GM12878 (cell line): ENCODE measurements at regions not wholly inside any gene's neighbourhood (a gene's known extent, or its start where the extent isn't known, plus 50 kb on each side); places are given as distances from the start of the nearest gene placed in this dataset.

ENCODE experiments used
- ATAC-seq: fragments of 200-7000 bp; cut with Tn5 transposase; 3 replicates; pipeline ENCODE4 v1.9.1; 2020; ENCODE audit warnings: mild to moderate bottlenecking, moderate library complexity
- BruUV-seq: library from RNA; stranded (reverse); fragments of 400-500 nt; replicated peaks from 2 replicates; lab custom pipeline; 2021; lab: Mats Ljungman, UMichigan
- CTCF ChIA-PET: fragments of 300-600 bp; sonication (Branson Sonifier 250); formaldehyde crosslinking; extraction: SDS; loops from one replicate; lab custom pipeline; 2021; ENCODE audit warnings: inconsistent platforms; lab: Yijun Ruan, JAX
- POLR2A ChIA-PET: fragments of 350-600 bp; formaldehyde crosslinking; extraction: SDS; loops from one replicate; lab custom pipeline; 2021; ENCODE audit warnings: inconsistent platforms; lab: Charles Lee
- RAD21 ChIA-PET: fragments of 300-600 bp; sonication (Branson Sonifier 250); formaldehyde crosslinking; loops from one replicate; lab custom pipeline; 2023; ENCODE audit warnings: antibody characterized with exemption; ENCODE audit not compliant: unreplicated experiment; lab: Charles Lee
- SMC1A ChIA-PET: fragments of 300-600 bp; sonication (Branson Sonifier 250); formaldehyde crosslinking; loops from one replicate; lab custom pipeline; 2023; ENCODE audit not compliant: unreplicated experiment, uncharacterized antibody; lab: Charles Lee
- DNase-seq: peaks from one replicate; pipeline ENCODE4 v3.0.0-alpha.2; 2011; ENCODE audit warnings: low read depth, low spot score
- FAIRE-seq: peaks from 3 replicates; lab custom pipeline; 2011; peaks lifted over from hg19 to GRCh38; lab: Jason Lieb, UNC
- H2AFZ ChIP-seq: 2 replicates; pipeline ENCODE4 v1.6.0; 2011; ENCODE audit warnings: low read depth, low read length, control low read depth; ENCODE audit not compliant: control insufficient read depth
- H3K27ac ChIP-seq: 2 replicates; pipeline ENCODE4 v1.5.1; 2011; ENCODE audit warnings: control low read depth; ENCODE audit not compliant: control insufficient read depth, insufficient read depth
- H3K27me3 ChIP-seq, 2 experiments: replicated peaks in 1 of 2; 2 replicates each; pipeline versions ENCODE4 v1.6.0 to v1.6.1; 2011; ENCODE audit warnings: low read length in 1 of 2; ENCODE audit not compliant: control insufficient read depth in 2 of 2, insufficient read depth in 2 of 2
- H3K36me3 ChIP-seq, 2 experiments: 2 replicates each; pipeline ENCODE4 v1.5.1; 2011; ENCODE audit warnings: low read length in 1 of 2; ENCODE audit not compliant: control insufficient read depth in 2 of 2, insufficient read depth in 2 of 2
- H3K4me1 ChIP-seq: 2 replicates; pipeline ENCODE4 v1.6.1; 2011; ENCODE audit warnings: mild to moderate bottlenecking, low read length, moderate library complexity, mixed read lengths; ENCODE audit not compliant: control insufficient read depth, insufficient read depth
- H3K4me2 ChIP-seq: 2 replicates; pipeline ENCODE4 v1.6.0; 2011; ENCODE audit warnings: control low read depth; ENCODE audit not compliant: control insufficient read depth, insufficient read depth
- H3K4me3 ChIP-seq: fragments of 200-600 bp; sonication (generic); 2 replicates; pipeline ENCODE4 v1.5.1; 2016
- H3K79me2 ChIP-seq: 2 replicates; pipeline ENCODE4 v1.6.0; 2011; ENCODE audit warnings: low read length; ENCODE audit not compliant: control insufficient read depth, insufficient read depth
- H3K9ac ChIP-seq: 2 replicates; pipeline ENCODE4 v1.8.0; 2011; ENCODE audit warnings: low read length, control low read depth, mixed read lengths; ENCODE audit not compliant: control insufficient read depth, insufficient read depth
- H3K9me3 ChIP-seq: replicated peaks from 3 replicates; pipeline ENCODE4 v1.5.1; 2011; ENCODE audit warnings: mild to moderate bottlenecking, low read length; ENCODE audit not compliant: control insufficient read depth, insufficient read depth
- H4K20me1 ChIP-seq: 2 replicates; pipeline ENCODE4 v1.6.0; 2011; ENCODE audit not compliant: control insufficient read depth, insufficient read depth
- ATF3 ChIP-seq: IDR thresholded peaks from 2 replicates; pipeline ENCODE4 v1.6.1; 2011; ENCODE audit warnings: low read depth, mild to moderate bottlenecking, low read length, moderate library complexity, borderline replicate concordance; ENCODE audit errors: extremely low read depth
- ATF7 ChIP-seq: fragments of 450-650 bp; IDR thresholded peaks from 2 replicates; pipeline ENCODE4 v1.6.1; 2016; ENCODE audit warnings: low read depth, mild to moderate bottlenecking
- BCL11A ChIP-seq: IDR thresholded peaks from 2 replicates; pipeline ENCODE4 v1.6.1; 2011; ENCODE audit warnings: low read depth, low read length
- CHD1 ChIP-seq: IDR thresholded peaks from 2 replicates; pipeline ENCODE4 v1.6.1; 2012; ENCODE audit warnings: low read depth, low read length, improper control_type of control experiment
- IKZF2 ChIP-seq, 2 experiments: fragments of 450-650 bp; IDR thresholded peaks; 2 replicates each; pipeline ENCODE4 v1.6.1; 2017; ENCODE audit warnings: mild to moderate bottlenecking in 2 of 2, moderate library complexity in 2 of 2
- NFYA ChIP-seq: IDR thresholded peaks from 2 replicates; pipeline ENCODE4 v1.6.1; 2011; ENCODE audit warnings: low read depth, mild to moderate bottlenecking, low read length, improper control_type of control experiment, borderline replicate concordance
- NR2C2 ChIP-seq: IDR thresholded peaks from 2 replicates; pipeline ENCODE4 v1.6.1; 2011; ENCODE audit warnings: borderline replicate concordance, low read depth; ENCODE audit not compliant: control insufficient read depth, insufficient read length
- PAX8 ChIP-seq: fragments of 450-650 bp; IDR thresholded peaks from 2 replicates; pipeline ENCODE4 v1.6.1; 2017; ENCODE audit warnings: mild to moderate bottlenecking, moderate library complexity
- RB1 ChIP-seq: fragments of 450-650 bp; formaldehyde crosslinking; IDR thresholded peaks from 2 replicates; pipeline ENCODE4 v1.6.1; 2017; ENCODE audit warnings: mild to moderate bottlenecking, borderline replicate concordance
- SREBF2 ChIP-seq: IDR thresholded peaks from 2 replicates; pipeline ENCODE4 v1.6.1; 2012; ENCODE audit warnings: mild to moderate bottlenecking, low read length
- SRF ChIP-seq, 2 experiments: IDR thresholded peaks; 2 replicates each; pipeline ENCODE4 v1.6.1; 2011; ENCODE audit warnings: low read depth in 2 of 2, low read length in 2 of 2, mild to moderate bottlenecking in 1 of 2, moderate library complexity in 1 of 2
- ZNF217 ChIP-seq: fragments of 450-650 bp; IDR thresholded peaks from 2 replicates; pipeline ENCODE4 v1.6.1; 2017; ENCODE audit warnings: antibody characterized with exemption, mild to moderate bottlenecking
- WGBS: methylation state at CpG from one replicate; pipeline ENCODE4 v1.1.6; 2016; ENCODE audit warnings: low lambda C conversion rate; ENCODE audit not compliant: insufficient replicate concordance, insufficient coverage; ENCODE audit errors: missing lambda C conversion rate; 5-methylcytosine and 5-hydroxymethylcytosine counted together
- in situ Hi-C: fragments of 300-500 bp; cut with MboI; formaldehyde crosslinking; loops from 9 replicates; pipeline ENCODE4 v1.14.3; 2018; ENCODE audit warnings: mixed read lengths
- intact Hi-C: fragments of 100-400 bp; cut with micrococcal nuclease; formaldehyde crosslinking; loops from one replicate; pipeline ENCODE4 v1.14.2; 2022; ENCODE audit not compliant: unreplicated experiment

GRCh38 chr13:86838411-86839120 is 832.6 kb upstream of the SLITRK5 start:
- intact Hi-C loops = no loop called here
- TF ChIP-seq NR2C2 (no peak), SRF (IDR thresholded peaks at IDR 0.05; ENCODE audit: low read depth in 2 of 2, low read length in 2 of 2) (no peak), ATF7 (no peak), NFYA (no peak), BCL11A (no peak), PAX8 (no peak), CHD1 (no peak), ATF3 (no peak), ZNF217 (no peak), RB1 (no peak), IKZF2 (IDR thresholded peaks at IDR 0.05) (no peak), SREBF2 (no peak)
- POLR2A ChIA-PET = no interaction called here
- H3K9ac ChIP-seq = no peak overlapping the region
- H3K9me3 ChIP-seq = no peaks in the 10 kb centered on the region; the same call in 2 of the 3 replicates
- H3K36me3 ChIP-seq = no peaks in the 10 kb centered on the region
- DNase-seq (no peak), FAIRE-seq (no peak), ATAC-seq (no peak)
- CTCF ChIA-PET = no interaction called here
- 11% methylated on average over 10 of the region's 10 CpGs for WGBS
- no peaks in the 10 kb centered on the region for H3K79me2 ChIP-seq
- BruUV-seq = no TSS peak
- RAD21 ChIA-PET = no interaction called here
- no peaks in the 10 kb centered on the region for H4K20me1 ChIP-seq
- no peaks in the 10 kb centered on the region for H3K4me1 ChIP-seq
- no peaks in the 10 kb centered on the region for H3K27me3 ChIP-seq
- H2AFZ ChIP-seq = no peak overlapping the region
- no peak overlapping the region for H3K27ac ChIP-seq
- in situ Hi-C loops = no loop called here
- SMC1A ChIA-PET = interaction anchor here (0.9 kb wide), 1 partner anchor 30 kb away, joined by 3 read pairs; no protein-coding TSS in a partner anchor
- no peak overlapping the region for H3K4me3 ChIP-seq
- no peak overlapping the region for H3K4me2 ChIP-seq
